Right atrium auricular region (tissue), 2 donors: ENCODE measurements at regions not wholly inside any gene's neighbourhood (a gene's known extent, or its start where the extent isn't known, plus 50 kb on each side); places are given as distances from the start of the nearest gene placed in this dataset.

Source experiments
- DNase-seq: peaks from one replicate; pipeline ENCODE4 v3.0.0-alpha.2; 2019; ENCODE audit warnings: low spot score
- H3K27ac ChIP-seq, 2 donors: fragments of 200-600 bp; sonication (generic); 1 replicate in 1 of 2; 2 replicates in 1 of 2; pipeline ENCODE4 v1.5.1; 2016 to 2019
- H3K27me3 ChIP-seq, 2 donors: fragments of 200-600 bp; sonication (generic); one replicate each; pipeline versions ENCODE4 v1.5.1 to v1.6.0; 2017 to 2019
- H3K36me3 ChIP-seq: fragments of 200-600 bp; sonication (generic); one replicate; pipeline ENCODE4 v1.5.1; 2016
- H3K4me1 ChIP-seq, 2 donors: fragments of 200-600 bp; sonication (generic); one replicate each; pipeline versions ENCODE4 v1.5.1 to v1.6.0; 2017 to 2019
- H3K4me3 ChIP-seq, 2 donors: fragments of 200-600 bp; sonication (generic); 1 replicate in 1 of 2; 2 replicates in 1 of 2; pipeline ENCODE4 v1.5.1; 2017 to 2019; ENCODE audit warnings: mild to moderate bottlenecking in 1 of 2, moderate library complexity in 1 of 2
- H3K9me3 ChIP-seq, 2 donors: fragments of 200-600 bp; sonication (generic); one replicate each; pipeline ENCODE4 v1.5.1; 2019
- TF ChIP-seq, protein P1 (sequence below), 2 donors: fragments of 200-600 bp; sonication (generic); IDR thresholded peaks; one replicate each; pipeline ENCODE4 v1.5.1; 2019; ENCODE audit warnings: antibody characterized with exemption in 2 of 2

DNA sequence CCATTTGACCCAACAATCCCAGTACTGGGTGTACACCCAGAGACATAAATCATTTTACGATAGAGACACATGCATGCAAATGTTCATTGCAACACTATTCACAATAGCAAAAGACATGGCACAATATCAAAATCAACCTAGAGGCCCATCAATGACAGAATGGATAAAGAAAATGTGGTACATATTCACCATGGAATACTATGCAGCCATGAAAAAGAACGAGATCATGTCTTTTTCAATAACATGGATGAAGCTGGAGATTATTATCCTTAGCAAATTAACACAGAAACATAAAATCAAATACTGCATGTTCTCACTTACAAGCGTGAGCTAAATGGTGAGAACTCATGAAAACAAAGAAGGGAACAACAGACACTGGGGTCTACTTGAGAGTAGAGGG is 249.1 kb downstream of the RASSF9 start:
- Histone ChIP-seq H3K4me1 (no peaks in the 10 kb centered on the region), H3K27ac (no peak overlapping the region), H3K4me3 (no peak overlapping the region), H3K9me3 (no peaks in the 10 kb centered on the region), H3K27me3 (no peaks in the 10 kb centered on the region), H3K36me3 (no peaks in the 10 kb centered on the region)
- TF ChIP-seq, protein P1, sequence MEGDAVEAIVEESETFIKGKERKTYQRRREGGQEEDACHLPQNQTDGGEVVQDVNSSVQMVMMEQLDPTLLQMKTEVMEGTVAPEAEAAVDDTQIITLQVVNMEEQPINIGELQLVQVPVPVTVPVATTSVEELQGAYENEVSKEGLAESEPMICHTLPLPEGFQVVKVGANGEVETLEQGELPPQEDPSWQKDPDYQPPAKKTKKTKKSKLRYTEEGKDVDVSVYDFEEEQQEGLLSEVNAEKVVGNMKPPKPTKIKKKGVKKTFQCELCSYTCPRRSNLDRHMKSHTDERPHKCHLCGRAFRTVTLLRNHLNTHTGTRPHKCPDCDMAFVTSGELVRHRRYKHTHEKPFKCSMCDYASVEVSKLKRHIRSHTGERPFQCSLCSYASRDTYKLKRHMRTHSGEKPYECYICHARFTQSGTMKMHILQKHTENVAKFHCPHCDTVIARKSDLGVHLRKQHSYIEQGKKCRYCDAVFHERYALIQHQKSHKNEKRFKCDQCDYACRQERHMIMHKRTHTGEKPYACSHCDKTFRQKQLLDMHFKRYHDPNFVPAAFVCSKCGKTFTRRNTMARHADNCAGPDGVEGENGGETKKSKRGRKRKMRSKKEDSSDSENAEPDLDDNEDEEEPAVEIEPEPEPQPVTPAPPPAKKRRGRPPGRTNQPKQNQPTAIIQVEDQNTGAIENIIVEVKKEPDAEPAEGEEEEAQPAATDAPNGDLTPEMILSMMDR (IDR thresholded peaks at IDR 0.05): no peak
- DNase-seq: no peak

DNA sequence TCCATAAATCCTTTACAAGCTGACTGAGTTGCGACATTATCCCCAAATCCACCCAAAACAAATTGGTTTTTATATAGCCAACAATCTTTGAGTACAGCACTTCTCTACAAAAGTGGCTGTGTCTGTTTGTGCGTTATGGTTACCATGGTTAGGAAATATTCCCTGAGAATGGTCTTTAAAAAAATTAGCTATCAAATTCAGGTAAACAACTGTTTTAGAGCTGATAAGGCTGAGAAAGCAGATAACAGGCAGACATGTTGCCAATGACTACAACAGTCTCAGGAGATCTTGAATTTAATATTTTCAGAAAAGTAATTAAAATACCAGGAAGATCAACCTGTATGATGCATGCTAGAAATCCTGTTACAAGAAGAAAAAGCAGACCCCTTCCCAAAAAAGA is 248.0 kb downstream of the RASSF9 start:
- no peaks in the 10 kb centered on the region for H3K36me3 ChIP-seq
- no peaks in the 10 kb centered on the region for H3K27me3 ChIP-seq
- peaks cover 0 to 3% of the 10 kb centered on the region in 2 donors for H3K9me3 ChIP-seq
- H3K4me3 ChIP-seq: no peak overlapping the region
- no peaks in the 10 kb centered on the region for H3K4me1 ChIP-seq
- no peak for DNase-seq
- H3K27ac ChIP-seq: no peak overlapping the region
- TF ChIP-seq, protein P1 (IDR thresholded peaks at IDR 0.05): no peak

DNA sequence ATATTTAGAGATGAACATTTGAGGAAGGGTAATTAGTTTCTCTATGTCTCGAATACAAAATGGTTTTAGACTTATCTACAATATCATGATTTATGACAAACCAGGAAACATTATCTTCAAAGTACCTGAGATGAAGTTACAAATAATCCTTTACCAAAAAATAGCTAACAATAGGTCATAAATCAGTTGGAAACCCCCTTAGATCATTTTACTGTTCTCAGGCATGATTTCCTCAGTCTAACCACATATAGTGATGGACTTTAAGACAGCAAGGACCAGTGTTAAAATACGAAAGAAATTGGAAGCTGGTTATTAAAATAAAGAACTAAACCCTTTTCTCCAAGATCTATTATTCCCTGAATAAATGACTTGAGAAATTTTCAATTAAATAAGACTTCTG is 235.4 kb downstream of the RASSF9 start:
- Histone ChIP-seq H3K27me3 (no peaks in the 10 kb centered on the region), H3K4me3 (no peak overlapping the region), H3K27ac (no peak overlapping the region), H3K36me3 (no peaks in the 10 kb centered on the region), H3K9me3 (peaks cover 0 to 9% of the 10 kb centered on the region in 2 donors), H3K4me1 (no peaks in the 10 kb centered on the region)
- no peak for DNase-seq
- TF ChIP-seq, protein P1 (IDR thresholded peaks at IDR 0.05): no peak

DNA sequence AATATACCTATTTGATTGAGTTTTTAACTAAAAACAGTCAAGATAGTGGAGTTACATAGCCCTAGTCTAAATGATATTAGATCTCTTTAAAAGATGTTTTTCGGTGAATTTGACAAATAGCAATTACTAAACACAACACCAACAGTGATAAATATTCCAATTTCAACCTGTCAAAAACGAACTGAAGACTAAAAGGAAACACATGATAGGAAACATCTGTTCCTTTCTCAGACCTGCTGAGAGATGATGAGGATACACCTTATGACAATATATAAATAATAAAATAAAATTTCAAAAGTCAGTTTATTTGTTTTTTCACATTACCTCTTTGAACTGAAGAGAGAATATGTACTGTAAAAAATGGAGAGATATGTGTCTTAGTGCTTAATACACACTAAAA is 232.7 kb downstream of the RASSF9 start:
- H3K27me3 ChIP-seq: no peaks in the 10 kb centered on the region
- no peaks in the 10 kb centered on the region for H3K4me1 ChIP-seq
- TF ChIP-seq, protein P1 (IDR thresholded peaks at IDR 0.05): no peak
- H3K27ac ChIP-seq: no peak overlapping the region
- no peak overlapping the region for H3K4me3 ChIP-seq
- H3K9me3 ChIP-seq: no peaks in the 10 kb centered on the region
- no peaks in the 10 kb centered on the region for H3K36me3 ChIP-seq
- DNase-seq: no peak

DNA sequence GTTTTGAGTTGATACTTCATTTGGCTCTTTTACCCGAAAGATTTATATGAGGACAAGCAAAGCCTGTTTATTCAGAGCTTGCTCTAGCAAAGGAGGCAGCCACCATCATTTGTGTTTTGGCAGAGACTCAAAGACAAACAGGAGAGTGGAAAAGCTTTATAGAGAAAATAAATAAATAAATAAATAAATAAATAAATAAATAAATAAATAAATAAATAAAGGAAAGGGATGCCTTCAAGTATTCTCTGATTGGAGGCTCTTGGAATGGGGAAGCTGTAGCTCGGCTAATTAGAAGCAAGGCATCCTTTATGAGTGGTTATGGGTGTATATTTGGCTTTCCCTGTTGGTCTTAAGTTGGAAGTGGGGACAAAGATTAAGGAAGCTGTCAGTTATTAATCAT is 229.8 kb downstream of the RASSF9 start:
- TF ChIP-seq, protein P1 (IDR thresholded peaks at IDR 0.05): no peak

DNA sequence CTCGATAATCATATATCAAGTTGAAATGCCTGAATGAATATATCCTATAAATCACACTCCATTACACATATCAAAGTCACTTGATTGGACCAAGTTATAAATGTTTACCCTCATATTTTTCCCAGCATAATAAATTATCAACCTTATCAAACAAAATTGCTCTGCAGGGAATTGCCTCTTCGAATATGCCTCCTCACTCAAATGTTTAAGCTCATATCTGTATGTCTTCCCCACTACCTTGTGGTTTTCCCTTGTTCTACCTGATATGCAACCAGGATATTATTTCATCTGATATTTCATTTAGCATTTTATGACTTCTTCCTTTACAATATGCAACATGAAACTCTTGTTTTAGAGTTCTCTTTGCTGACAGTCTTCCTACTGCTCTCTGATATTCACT is 226.4 kb downstream of the RASSF9 start:
- H3K36me3 ChIP-seq: no peaks in the 10 kb centered on the region
- TF ChIP-seq, protein P1 (IDR thresholded peaks at IDR 0.05): no peak
- DNase-seq: no peak
- no peak overlapping the region for H3K27ac ChIP-seq
- H3K27me3 ChIP-seq: no peaks in the 10 kb centered on the region
- H3K9me3 ChIP-seq: no peaks in the 10 kb centered on the region
- H3K4me3 ChIP-seq: no peak overlapping the region
- no peaks in the 10 kb centered on the region for H3K4me1 ChIP-seq

More for the DNA sequence above, 229.8 kb downstream of the RASSF9 start:
- Histone ChIP-seq H3K27ac (no peak overlapping the region), H3K27me3 (no peaks in the 10 kb centered on the region), H3K9me3 (no peaks in the 10 kb centered on the region), H3K4me3 (no peak overlapping the region), H3K4me1 (no peaks in the 10 kb centered on the region), H3K36me3 (no peaks in the 10 kb centered on the region)
- DNase-seq: no peak
